ENCODE measurements at regions not wholly inside any gene's neighbourhood (a gene's known extent, or its start where the extent isn't known, plus 50 kb on each side); places are given as distances from the start of the nearest gene placed in this dataset.
A peak's percentile ranks its signal among the peaks of the same experiment; 100 is the strongest.

GRCh38 chrX:125101971-125102755 lies 217.5 kb upstream of the TEX13C start:
- WGBS = 46% methylated on average over 1 of the region's 1 CpG
- Histone ChIP-seq H3K4me1 (no peaks in the 10 kb centered on the region), H3K9me3 (no peaks in the 10 kb centered on the region), H3K4me3 (no peak overlapping the region), H3K36me3 (no peaks in the 10 kb centered on the region), H3K27ac (replicated peaks in 1 of 4) (no peak overlapping the region), H3K27me3 (peaks cover 0 to 2% (median 0%) of the 10 kb centered on the region in 4 donors)
- no peak for TF ChIP-seq POLR2A (IDR thresholded peaks at IDR 0.05; ENCODE audit: low read depth)
- TF ChIP-seq CTCF (IDR thresholded peaks at IDR 0.05) = no peak
- no peak for TF ChIP-seq EP300 (IDR thresholded peaks at IDR 0.05)
- TF ChIP-seq POLR2AphosphoS5 (IDR thresholded peaks at IDR 0.05) = no peak
- intact Hi-C loops (cut with DNase I) = no loop called here
- no peak for DNase-seq (ENCODE audit: extremely low spot score)

GRCh38 chrX:125103693-125104092 lies 216.0 kb upstream of the TEX13C start:
- intact Hi-C loops (cut with DNase I) = no loop called here
- DNase-seq (ENCODE audit: extremely low spot score) = no peak
- no peak overlapping the region for H3K4me3 ChIP-seq
- no peaks in the 10 kb centered on the region for H3K9me3 ChIP-seq
- H3K27me3 ChIP-seq = peaks cover 0 to 2% (median 0%) of the 10 kb centered on the region in 4 donors
- no peaks in the 10 kb centered on the region for H3K36me3 ChIP-seq
- no peak for TF ChIP-seq EP300 (IDR thresholded peaks at IDR 0.05)
- TF ChIP-seq POLR2AphosphoS5 (IDR thresholded peaks at IDR 0.05) = no peak
- TF ChIP-seq CTCF (IDR thresholded peaks at IDR 0.05) = no peak
- no peak for TF ChIP-seq POLR2A (IDR thresholded peaks at IDR 0.05; ENCODE audit: low read depth)
- WGBS = 82% methylated on average over 11 of the region's 11 CpGs
- H3K4me1 ChIP-seq = no peaks in the 10 kb centered on the region
- no peak overlapping the region for H3K27ac ChIP-seq (replicated peaks in 1 of 4)

GRCh38 chrX:125108921-125109320 lies 210.8 kb upstream of the TEX13C start:
- Histone ChIP-seq H3K36me3 (no peaks in the 10 kb centered on the region), H3K27me3 (no peaks in the 10 kb centered on the region), H3K4me3 (no peak overlapping the region), H3K4me1 (no peaks in the 10 kb centered on the region), H3K9me3 (no peaks in the 10 kb centered on the region), H3K27ac (replicated peaks in 1 of 4) (no peak overlapping the region)
- intact Hi-C loops (cut with DNase I) = no loop called here
- DNase-seq (ENCODE audit: extremely low spot score) = no peak
- TF ChIP-seq POLR2AphosphoS5 (IDR thresholded peaks at IDR 0.05) (no peak), CTCF (IDR thresholded peaks at IDR 0.05) (no peak), POLR2A (IDR thresholded peaks at IDR 0.05; ENCODE audit: low read depth) (no peak), EP300 (IDR thresholded peaks at IDR 0.05) (no peak)
- 93% methylated on average over 3 of the region's 3 CpGs for WGBS

GRCh38 chrX:125131164-125131563 lies 188.5 kb upstream of the TEX13C start:
- Histone ChIP-seq H3K9me3 (no peaks in the 10 kb centered on the region), H3K4me3 (no peak overlapping the region), H3K36me3 (no peaks in the 10 kb centered on the region), H3K4me1 (peaks cover 0 to 13% (median 3%) of the 10 kb centered on the region in 4 donors), H3K27ac (replicated peaks in 1 of 4) (no peak overlapping the region), H3K27me3 (no peaks in the 10 kb centered on the region)
- DNase-seq (ENCODE audit: extremely low spot score) = no peak
- TF ChIP-seq EP300 (IDR thresholded peaks at IDR 0.05) (no peak), CTCF (IDR thresholded peaks at IDR 0.05) (peak in 1 of 3 experiments; percentile 12), POLR2A (IDR thresholded peaks at IDR 0.05; ENCODE audit: low read depth) (no peak), POLR2AphosphoS5 (IDR thresholded peaks at IDR 0.05) (no peak)
- intact Hi-C loops (cut with DNase I) = no loop called here

GRCh38 chrX:125132274-125132673 lies 187.4 kb upstream of the TEX13C start:
- Histone ChIP-seq H3K9me3 (no peaks in the 10 kb centered on the region), H3K27me3 (no peaks in the 10 kb centered on the region), H3K36me3 (no peaks in the 10 kb centered on the region), H3K4me1 (peaks cover 0 to 13% (median 3%) of the 10 kb centered on the region in 4 donors), H3K4me3 (no peak overlapping the region), H3K27ac (replicated peaks in 1 of 4) (no peak overlapping the region)
- intact Hi-C loops (cut with DNase I) = no loop called here
- WGBS = 60% methylated on average over 2 of the region's 2 CpGs
- no peak for DNase-seq (ENCODE audit: extremely low spot score)
- TF ChIP-seq CTCF (IDR thresholded peaks at IDR 0.05) (peak; percentile 22 to 42 (median 30)), POLR2AphosphoS5 (IDR thresholded peaks at IDR 0.05) (no peak)
